ENCODE measurements at regions not wholly inside any gene's neighbourhood (a gene's known extent, or its start where the extent isn't known, plus 50 kb on each side); places are given as distances from the start of the nearest gene placed in this dataset.

DNA sequence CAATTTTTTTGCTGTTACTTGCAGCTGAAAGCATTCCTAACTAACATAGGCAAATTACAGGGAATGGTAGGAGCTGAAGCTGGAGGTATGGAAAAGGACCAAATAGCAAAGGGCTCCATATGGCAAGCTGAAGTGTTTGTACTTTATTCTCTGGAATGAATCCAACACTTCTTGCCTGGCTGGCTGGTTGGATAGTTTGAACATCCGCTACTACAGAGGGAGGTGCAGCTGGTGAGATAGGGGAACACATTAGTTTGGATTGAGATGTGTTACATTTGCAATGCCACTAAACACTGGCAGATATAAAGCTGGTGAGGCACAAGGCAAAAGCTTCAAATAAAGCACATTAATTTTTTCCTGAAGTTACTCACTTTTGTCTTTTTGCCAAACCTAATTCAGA, 291.5 kb downstream of the SP3 start:
- no peak for TF ChIP-seq GATA1 (IDR thresholded peaks at IDR 0.05; ENCODE audit: low read depth, low read length)
- TF ChIP-seq POLR2A (IDR thresholded peaks at IDR 0.05; ENCODE audit: low read length) = no peak
- no peak for DNase-seq

DNA sequence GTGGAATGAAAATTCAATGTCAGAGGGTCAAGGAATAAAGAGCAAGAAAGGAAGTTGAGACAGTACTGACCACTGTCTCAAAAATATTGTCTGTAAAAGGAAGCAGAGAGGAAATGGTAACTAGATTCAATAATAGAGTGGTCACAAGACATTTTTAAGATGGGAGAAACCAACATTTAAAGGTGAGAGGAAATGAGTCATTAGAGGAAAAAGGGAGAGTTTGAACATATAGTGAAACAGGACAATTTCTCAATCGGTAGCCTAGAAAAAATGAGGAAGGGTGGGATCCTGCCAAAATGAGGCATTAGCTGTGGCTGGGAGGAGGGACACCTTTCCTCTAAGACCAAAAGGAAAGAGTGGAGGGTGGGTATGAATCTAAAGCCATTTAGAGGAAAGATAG, 288.5 kb downstream of the SP3 start:
- DNase-seq = no peak
- TF ChIP-seq POLR2A (IDR thresholded peaks at IDR 0.05; ENCODE audit: low read length) = no peak
- no peak for TF ChIP-seq GATA1 (IDR thresholded peaks at IDR 0.05; ENCODE audit: low read depth, low read length)

GRCh38 chr2:173678186-173678585, 287.0 kb downstream of the SP3 start:
- no peak for DNase-seq
- TF ChIP-seq POLR2A (IDR thresholded peaks at IDR 0.05; ENCODE audit: low read length) (no peak), GATA1 (IDR thresholded peaks at IDR 0.05; ENCODE audit: low read depth, low read length) (no peak)

DNA sequence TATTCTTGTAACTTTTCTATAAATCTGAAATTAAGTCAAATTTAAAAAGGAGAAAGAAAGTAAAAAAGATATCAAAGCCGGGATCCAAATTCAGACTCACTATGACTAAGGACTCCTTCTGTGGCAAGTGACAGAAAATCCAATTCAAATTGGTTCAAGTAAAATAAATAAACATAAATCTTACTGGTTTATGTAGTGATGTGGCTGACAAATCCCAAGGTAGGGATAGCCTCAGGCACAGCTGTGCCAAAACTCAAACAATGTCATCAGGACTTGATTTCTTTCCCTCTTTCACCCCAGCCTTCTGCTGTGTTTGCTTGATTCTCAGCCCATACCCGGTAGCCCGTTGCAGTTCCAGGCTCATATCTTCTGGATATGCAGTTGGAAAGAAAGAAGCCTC, 284.6 kb downstream of the SP3 start:
- TF ChIP-seq GATA1 (IDR thresholded peaks at IDR 0.05; ENCODE audit: low read depth, low read length) = no peak
- no peak for TF ChIP-seq POLR2A (IDR thresholded peaks at IDR 0.05; ENCODE audit: low read length)
- DNase-seq = no peak

- TF ChIP-seq GATA1 (IDR thresholded peaks at IDR 0.05; ENCODE audit: low read depth, low read length) (no peak), POLR2A (IDR thresholded peaks at IDR 0.05; ENCODE audit: low read length) (no peak)
- DNase-seq = no peak
Measured at GRCh38 chr2:173681881-173682650, 283.1 kb downstream of the SP3 start.

GRCh38 chr2:173684896-173685459, 280.2 kb downstream of the SP3 start:
- no peak for DNase-seq
- TF ChIP-seq POLR2A (IDR thresholded peaks at IDR 0.05; ENCODE audit: low read length) = no peak
- no peak for TF ChIP-seq GATA1 (IDR thresholded peaks at IDR 0.05; ENCODE audit: low read depth, low read length)

GRCh38 chr2:173690349-173690748, 274.8 kb downstream of the SP3 start:
- TF ChIP-seq POLR2A (IDR thresholded peaks at IDR 0.05; ENCODE audit: low read length) (no peak), GATA1 (IDR thresholded peaks at IDR 0.05; ENCODE audit: low read depth, low read length) (no peak)
- no peak for DNase-seq

- TF ChIP-seq POLR2A (IDR thresholded peaks at IDR 0.05; ENCODE audit: low read length) = no peak
- TF ChIP-seq GATA1 (IDR thresholded peaks at IDR 0.05; ENCODE audit: low read depth, low read length) = no peak
- no peak for DNase-seq
Measured at GRCh38 chr2:173692068-173692467, 273.1 kb downstream of the SP3 start.

- no peak for DNase-seq
- no peak for TF ChIP-seq GATA1 (IDR thresholded peaks at IDR 0.05; ENCODE audit: low read depth, low read length)
- TF ChIP-seq POLR2A (IDR thresholded peaks at IDR 0.05; ENCODE audit: low read length) = no peak
Measured at GRCh38 chr2:173693044-173693589, 272.1 kb downstream of the SP3 start.

DNA sequence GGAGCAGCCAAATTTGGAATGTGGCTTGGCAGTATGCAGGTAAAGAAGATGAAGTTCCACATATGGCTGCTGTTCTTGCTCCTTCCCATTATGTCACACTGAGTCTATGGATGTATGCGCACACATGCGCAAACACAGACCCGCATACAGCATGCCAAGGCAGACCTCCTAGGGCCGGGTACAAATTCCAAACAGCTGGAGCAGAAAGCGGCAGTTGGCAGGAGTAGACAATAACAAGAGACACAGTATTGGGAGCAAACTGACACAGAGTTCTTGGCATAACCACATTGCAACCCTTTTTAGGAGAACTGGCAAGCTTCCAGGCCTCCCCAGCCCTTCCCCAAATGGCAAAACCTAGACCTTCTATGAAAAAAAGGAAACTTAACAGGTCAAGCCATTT, 268.9 kb downstream of the SP3 start:
- TF ChIP-seq GATA1 (IDR thresholded peaks at IDR 0.05; ENCODE audit: low read depth, low read length) = no peak
- no peak for TF ChIP-seq POLR2A (IDR thresholded peaks at IDR 0.05; ENCODE audit: low read length)

GRCh38 chr2:173697929-173698328, 267.2 kb downstream of the SP3 start:
- TF ChIP-seq GATA1 (IDR thresholded peaks at IDR 0.05; ENCODE audit: low read depth, low read length) = no peak
- DNase-seq = no peak

More for the DNA sequence above, 268.9 kb downstream of the SP3 start:
- no peak for DNase-seq

DNA sequence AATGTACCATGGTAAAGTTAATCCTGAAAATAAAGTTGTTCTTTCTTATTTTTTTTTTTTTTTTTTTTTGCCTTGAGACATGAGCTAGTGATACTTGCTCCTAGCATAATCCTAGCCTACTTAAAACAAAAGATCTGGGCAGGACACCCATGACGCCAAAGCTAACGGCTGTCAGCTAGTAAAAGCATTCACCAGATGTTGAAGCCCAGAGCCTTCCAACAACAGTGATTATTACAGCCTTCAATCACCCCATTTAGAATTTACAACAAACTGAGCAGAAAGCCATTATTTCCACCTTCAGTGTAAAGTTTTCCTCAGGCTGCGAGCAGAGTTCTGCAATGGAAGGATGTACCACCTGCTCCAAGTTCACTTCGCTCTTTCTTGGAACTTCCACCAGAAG, 259.5 kb downstream of the SP3 start:
- no peak for DNase-seq
- TF ChIP-seq GATA1 (IDR thresholded peaks at IDR 0.05; ENCODE audit: low read depth, low read length) (no peak), POLR2A (IDR thresholded peaks at IDR 0.05; ENCODE audit: low read length) (no peak)

GRCh38 chr2:173706936-173707335, 258.2 kb downstream of the SP3 start:
- DNase-seq = no peak
- TF ChIP-seq POLR2A (IDR thresholded peaks at IDR 0.05; ENCODE audit: low read length) (no peak), GATA1 (IDR thresholded peaks at IDR 0.05; ENCODE audit: low read depth, low read length) (no peak)

DNA sequence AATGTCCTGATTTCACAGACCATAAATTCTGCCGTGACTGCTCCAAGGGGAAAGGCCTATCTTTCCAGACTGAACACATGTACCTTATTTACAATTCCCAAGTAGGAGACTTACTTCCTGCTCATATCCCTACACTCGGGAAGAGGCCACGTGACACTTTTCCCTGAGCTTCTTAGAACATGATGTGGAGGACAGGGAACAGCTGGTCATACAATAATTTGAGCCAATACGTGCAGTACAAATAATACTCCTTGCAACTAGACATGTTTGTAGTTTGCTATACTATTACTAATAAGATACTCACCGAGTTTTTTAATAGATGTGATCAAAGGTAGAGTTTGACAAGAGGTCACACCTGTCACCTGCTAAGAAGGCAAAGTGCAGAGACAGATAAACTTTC, 256.4 kb downstream of the SP3 start:
- no peak for TF ChIP-seq POLR2A (IDR thresholded peaks at IDR 0.05; ENCODE audit: low read length)
- TF ChIP-seq GATA1 (IDR thresholded peaks at IDR 0.05; ENCODE audit: low read depth, low read length) = no peak
- DNase-seq = no peak

- no peak for DNase-seq
- no peak for TF ChIP-seq GATA1 (IDR thresholded peaks at IDR 0.05; ENCODE audit: low read depth, low read length)
- TF ChIP-seq POLR2A (IDR thresholded peaks at IDR 0.05; ENCODE audit: low read length) = no peak
Measured at GRCh38 chr2:173711816-173712215, 253.4 kb downstream of the SP3 start.

Measured in erythroblast (primary cell).